H1 (cell line): ENCODE measurements at regions not wholly inside any gene's neighbourhood (a gene's known extent, or its start where the extent isn't known, plus 50 kb on each side); places are given as distances from the start of the nearest gene placed in this dataset.

ENCODE experiments used
- CTCF ChIA-PET: fragments of 300-600 bp; sonication (Branson Sonifier 250); formaldehyde crosslinking; loops from one replicate; lab custom pipeline; 2021; ENCODE audit not compliant: partially characterized antibody; lab: Charles Lee
- POLR2A ChIA-PET: fragments of 300-600 bp; sonication (Branson Sonifier 250); formaldehyde crosslinking; loops from one replicate; lab custom pipeline; 2021; ENCODE audit warnings: inconsistent platforms; ENCODE audit not compliant: partially characterized antibody; lab: Charles Lee
- DNase-seq, 2 experiments: peaks; one replicate each; pipeline versions ENCODE4 v3.0.0 to v3.0.0-alpha.2; 2010 to 2022; ENCODE audit warnings: low spot score in 2 of 2, low read depth in 1 of 2, mixed read lengths in 1 of 2
- FAIRE-seq: peaks from 2 replicates; lab custom pipeline; 2011; peaks lifted over from hg19 to GRCh38; lab: Jason Lieb, UNC
- H2AFZ ChIP-seq: 2 replicates; pipeline ENCODE4 v1.8.1; 2012; ENCODE audit warnings: low read length, inconsistent platforms
- H2AK5ac ChIP-seq: 2 replicates; pipeline ENCODE4 v1.6.1; 2013; ENCODE audit warnings: low read depth, low read length
- H2BK120ac ChIP-seq: replicated peaks from 2 replicates; pipeline ENCODE3; 2013; ENCODE audit warnings: low read depth, low read length, inconsistent platforms
- H2BK12ac ChIP-seq: 2 replicates; pipeline ENCODE4 v1.6.1; 2013; ENCODE audit warnings: low read depth, low read length
- H2BK15ac ChIP-seq: 2 replicates; pipeline ENCODE4 v1.6.1; 2013; ENCODE audit warnings: low read length
- H2BK20ac ChIP-seq: 2 replicates; pipeline ENCODE4 v1.6.1; 2013; ENCODE audit warnings: low read length
- H2BK5ac ChIP-seq: 2 replicates; pipeline ENCODE4 v1.6.1; 2013; ENCODE audit warnings: low read depth, low read length
- H3K14ac ChIP-seq: 2 replicates; pipeline ENCODE4 v1.6.1; 2013; ENCODE audit warnings: inconsistent platforms; ENCODE audit not compliant: insufficient read length
- H3K18ac ChIP-seq: 2 replicates; pipeline ENCODE4 v1.6.1; 2013; ENCODE audit warnings: low read length; ENCODE audit errors: extremely low read depth
- H3K23ac ChIP-seq: 2 replicates; pipeline ENCODE4 v1.6.1; 2013; ENCODE audit warnings: inconsistent platforms; ENCODE audit not compliant: insufficient read length
- H3K23me2 ChIP-seq: 2 replicates; pipeline ENCODE4 v1.6.1; 2013; ENCODE audit warnings: low read depth, low read length
- H3K27ac ChIP-seq: 2 replicates; pipeline ENCODE4 v1.6.1; 2011; ENCODE audit warnings: low read depth, low read length, inconsistent platforms
- H3K27me3 ChIP-seq, 4 experiments: replicated peaks in 1 of 4; 1 replicate in 1 of 4; 2 replicates in 3 of 4; pipeline versions ENCODE4 v1.6.1 to v1.8.1; 2011 to 2013; ENCODE audit warnings: low read length in 3 of 4, mild to moderate bottlenecking in 3 of 4, inconsistent platforms in 2 of 4, mixed read lengths in 2 of 4, moderate library complexity in 1 of 4; ENCODE audit not compliant: control insufficient read depth in 3 of 4, insufficient read depth in 3 of 4; ENCODE audit errors: extremely low read depth in 1 of 4
- H3K36me3 ChIP-seq, 4 experiments: 2 replicates each; pipeline versions ENCODE4 v1.6.1 to v1.8.1; 2011 to 2013; ENCODE audit warnings: mild to moderate bottlenecking in 4 of 4, low read length in 3 of 4, moderate library complexity in 2 of 4, control low read depth in 1 of 4, inconsistent platforms in 1 of 4; ENCODE audit not compliant: insufficient read depth in 4 of 4, control insufficient read depth in 2 of 4
- H3K4ac ChIP-seq: replicated peaks from 2 replicates; pipeline ENCODE3; 2013; ENCODE audit warnings: low read length, low read depth, mixed read lengths, inconsistent platforms; ENCODE audit not compliant: insufficient read length
- H3K4me1 ChIP-seq, 4 experiments: replicated peaks in 1 of 4; 1 replicate in 1 of 4; 2 replicates in 3 of 4; pipeline versions ENCODE4 v1.6.1 to v1.8.1; 2011 to 2013; ENCODE audit warnings: low read length in 3 of 4, inconsistent platforms in 2 of 4, mixed read lengths in 1 of 4; ENCODE audit not compliant: insufficient read depth in 4 of 4, control insufficient read depth in 3 of 4
- H3K4me2 ChIP-seq, 2 experiments: 2 replicates each; pipeline versions ENCODE4 v1.6.1 to v1.8.1; 2011 to 2013; ENCODE audit warnings: low read depth in 2 of 2, low read length in 2 of 2, control low read depth in 1 of 2, inconsistent platforms in 1 of 2, mild to moderate bottlenecking in 1 of 2; ENCODE audit not compliant: insufficient read depth in 1 of 2
- H3K4me3 ChIP-seq, 4 experiments: fragments of 200-600, 300-600 bp in 1 of 4; sonication (generic), shearing (Covaris generic), sonication (Bioruptor Twin) in 1 of 4; 2 replicates each; pipeline versions ENCODE4 v1.5.1 to v1.8.1; 2011 to 2016; ENCODE audit warnings: low read length in 4 of 4, low read depth in 3 of 4, control low read depth in 2 of 4, inconsistent platforms in 2 of 4, mild to moderate bottlenecking in 2 of 4, mixed read lengths in 1 of 4, moderate library complexity in 1 of 4; ENCODE audit not compliant: insufficient read depth in 2 of 4; ENCODE audit errors: extremely low read depth in 1 of 4
- H3K56ac ChIP-seq: replicated peaks from 2 replicates; pipeline ENCODE3; 2013; ENCODE audit warnings: low read depth, mild to moderate bottlenecking, mixed read lengths, low read length, inconsistent platforms; ENCODE audit not compliant: insufficient read length
- H3K79me1 ChIP-seq: 2 replicates; pipeline ENCODE4 v1.6.1; 2013; ENCODE audit warnings: low read depth, low read length, control low read depth
- H3K79me2 ChIP-seq, 2 experiments: 2 replicates each; pipeline versions ENCODE4 v1.6.1 to v1.8.1; 2012 to 2013; ENCODE audit warnings: low read length in 2 of 2, mild to moderate bottlenecking in 2 of 2, inconsistent platforms in 1 of 2; ENCODE audit not compliant: insufficient read depth in 2 of 2, control insufficient read depth in 1 of 2
- H3K9ac ChIP-seq, 4 experiments: replicated peaks in 1 of 4; 1 replicate in 1 of 4; 2 replicates in 3 of 4; pipeline versions ENCODE4 v1.6.1 to v1.8.1; 2011 to 2013; ENCODE audit warnings: low read depth in 3 of 4, low read length in 3 of 4, control low read depth in 2 of 4, mild to moderate bottlenecking in 2 of 4, moderate library complexity in 2 of 4, inconsistent platforms in 1 of 4; ENCODE audit errors: extremely low read depth in 1 of 4
- H3K9me3 ChIP-seq, 2 experiments: 2 replicates each; pipeline versions ENCODE4 v1.6.1 to v1.8.1; 2012 to 2013; ENCODE audit warnings: mild to moderate bottlenecking in 2 of 2, moderate library complexity in 2 of 2, control low read depth in 1 of 2, inconsistent platforms in 1 of 2, low read depth in 1 of 2, low read length in 1 of 2, mixed read lengths in 1 of 2; ENCODE audit not compliant: insufficient read depth in 2 of 2
- H4K20me1 ChIP-seq, 2 experiments: replicated peaks in 1 of 2; 2 replicates each; pipeline versions ENCODE3 to v1.8.1; 2011 to 2013; ENCODE audit warnings: inconsistent platforms in 2 of 2, low read length in 2 of 2, mild to moderate bottlenecking in 1 of 2; ENCODE audit not compliant: insufficient read depth in 2 of 2, control insufficient read depth in 1 of 2
- H4K5ac ChIP-seq: 2 replicates; pipeline ENCODE4 v1.6.1; 2013; ENCODE audit warnings: low read length, low read depth, mixed read lengths, inconsistent platforms; ENCODE audit not compliant: insufficient read length
- H4K8ac ChIP-seq: 2 replicates; pipeline ENCODE4 v1.8.0; 2013; ENCODE audit warnings: mild to moderate bottlenecking, moderate library complexity, low read length, inconsistent platforms; ENCODE audit not compliant: insufficient read depth; ENCODE audit errors: extremely low read depth
- H4K91ac ChIP-seq: replicated peaks from 2 replicates; pipeline ENCODE3; 2013; ENCODE audit warnings: low read length, mixed read lengths, inconsistent platforms; ENCODE audit not compliant: insufficient read length
- BACH1 ChIP-seq: IDR thresholded peaks from 2 replicates; pipeline ENCODE4 v1.6.1; 2012; ENCODE audit warnings: low read length, improper control_type of control experiment
- CEBPB ChIP-seq: IDR thresholded peaks from 2 replicates; pipeline ENCODE4 v1.6.1; 2012; ENCODE audit warnings: low read depth, low read length
- EGR1 ChIP-seq: IDR thresholded peaks from 2 replicates; pipeline ENCODE4 v1.6.1; 2011; ENCODE audit warnings: low read depth, low read length, borderline replicate concordance
- EP300 ChIP-seq, 2 experiments: IDR thresholded peaks; 1 replicate in 1 of 2; 2 replicates in 1 of 2; pipeline ENCODE4 v1.6.1; 2011 to 2012; ENCODE audit warnings: low read depth in 2 of 2, low read length in 2 of 2, mild to moderate bottlenecking in 2 of 2, borderline replicate concordance in 1 of 2, inconsistent platforms in 1 of 2, moderate library complexity in 1 of 2
- EZH2 ChIP-seq: fragments of 200-600 bp; sonication (generic); IDR thresholded peaks from 2 replicates; pipeline ENCODE4 v1.7.1; 2012; ENCODE audit warnings: low read depth, mild to moderate bottlenecking, moderate library complexity, low read length, inconsistent platforms; ENCODE audit not compliant: severe bottlenecking
- KDM5A ChIP-seq: fragments of 200-600 bp; IDR thresholded peaks from 2 replicates; pipeline ENCODE4 v1.7.1; 2012; ENCODE audit warnings: mild to moderate bottlenecking, low read length, inconsistent platforms, mixed read lengths
- PHF8 ChIP-seq: fragments of 200-600 bp; sonication (generic); conservative IDR thresholded peaks from 2 replicates; pipeline ENCODE4 v1.7.1; 2012; ENCODE audit warnings: low read depth, mild to moderate bottlenecking, inconsistent platforms, low read length, moderate library complexity
- POLR2A ChIP-seq, 2 experiments: IDR thresholded peaks; 1 replicate in 1 of 2; 2 replicates in 1 of 2; pipeline ENCODE4 v1.6.1; 2011; ENCODE audit warnings: low read depth in 2 of 2, low read length in 2 of 2, mild to moderate bottlenecking in 2 of 2; ENCODE audit errors: control extremely low read depth in 1 of 2
- RFX5 ChIP-seq: IDR thresholded peaks from 2 replicates; pipeline ENCODE4 v1.6.1; 2011; ENCODE audit warnings: low read depth, low read length, improper control_type of control experiment, borderline replicate concordance
- SIX5 ChIP-seq: IDR thresholded peaks from 2 replicates; pipeline ENCODE4 v1.6.1; 2011; ENCODE audit warnings: mild to moderate bottlenecking, low read depth, low read length
- ZNF274 ChIP-seq: IDR thresholded peaks from 2 replicates; pipeline ENCODE4 v1.7.0; 2012; ENCODE audit warnings: low read length, borderline replicate concordance; ENCODE audit errors: extremely low read depth
- WGBS, 2 experiments: shearing (Covaris generic) in 1 of 2; methylation state at CpG; one replicate each; pipeline versions ENCODE4 v1.1.6 to v1.1.7; 2013 to 2015; ENCODE audit warnings: low lambda C conversion rate in 2 of 2, mixed read lengths in 2 of 2, inconsistent platforms in 1 of 2, low coverage in 1 of 2, missing lambda C conversion rate in 1 of 2; ENCODE audit not compliant: insufficient replicate concordance in 2 of 2, insufficient coverage in 1 of 2, insufficient read length in 1 of 2; ENCODE audit errors: extremely low coverage in 1 of 2, missing lambda C conversion rate in 1 of 2; 5-methylcytosine and 5-hydroxymethylcytosine counted together

- ChIA-PET CTCF (interaction anchor here (0.8 to 10.8 kb wide), 3 partner anchors 9 to 919 kb away, joined by 3 to 86 read pairs (median 6); partner anchors contain the start of gene GRIN2A), POLR2A (no interaction called here)
- Histone ChIP-seq H4K5ac (no peak overlapping the region), H3K36me3 (no peaks in the 10 kb centered on the region), H3K4me1 (no peaks in the 10 kb centered on the region), H2BK120ac (no peak overlapping the region), H3K27ac (no peak overlapping the region), H2BK5ac (no peak overlapping the region), H4K20me1 (no peaks in the 10 kb centered on the region), H3K4me2 (no peak overlapping the region), H3K23ac (no peak overlapping the region), H2AFZ (no peak overlapping the region), H3K79me1 (no peaks in the 10 kb centered on the region), H2BK15ac (no peak overlapping the region), H2BK20ac (no peak overlapping the region), H3K56ac (no peak overlapping the region), H2AK5ac (no peak overlapping the region), H3K79me2 (no peaks in the 10 kb centered on the region), H4K8ac (no peak overlapping the region), H3K27me3 (no peaks in the 10 kb centered on the region), H2BK12ac (no peak overlapping the region), H3K18ac (no peak overlapping the region), H3K9ac (no peak overlapping the region), H3K4me3 (no peak overlapping the region), H3K23me2 (no peaks in the 10 kb centered on the region), H4K91ac (no peak overlapping the region), H3K9me3 (no peaks in the 10 kb centered on the region), H3K14ac (no peak overlapping the region), H3K4ac (no peak overlapping the region)
- FAIRE-seq: no peak
- DNase-seq: no peak
- WGBS, 2 experiments: 93% methylated on average over 5 of the region's 5 CpGs; no CpG with 5 or more reads in 1 of the 2 experiments
- TF ChIP-seq BACH1: no peak
- no peak for TF ChIP-seq CEBPB
- no peak for TF ChIP-seq RFX5
- no peak for TF ChIP-seq KDM5A
- no peak for TF ChIP-seq PHF8
- no peak for TF ChIP-seq EGR1
- TF ChIP-seq EZH2: no peak
- no peak for TF ChIP-seq POLR2A (IDR thresholded peaks at IDR 0.05; ENCODE audit: control extremely low read depth in 1 of 2, low read depth in 2 of 2, low read length in 2 of 2)
- TF ChIP-seq SIX5: no peak
- no peak for TF ChIP-seq ZNF274
- TF ChIP-seq EP300 (IDR thresholded peaks at IDR 0.05; ENCODE audit: borderline replicate concordance in 1 of 2, low read depth in 2 of 2, low read length in 2 of 2): no peak
Observed at GRCh38 chr16:9264067-9264466, 172.6 kb downstream of the HAPSTR1 start.
